Motor neuron (in vitro differentiated cells): ENCODE measurements at regions not wholly inside any gene's neighbourhood (a gene's known extent, or its start where the extent isn't known, plus 50 kb on each side); places are given as distances from the start of the nearest gene placed in this dataset.
A peak's percentile ranks its signal among the peaks of the same experiment; 100 is the strongest.

Experiments
- ATAC-seq, 8 experiments: fragments of 200-7000 bp; cut with Tn5 transposase; replicated peaks in 6 of 8; 2 replicates each; pipeline ENCODE4 v1.8.0; 2021; ENCODE audit warnings: mild to moderate bottlenecking in 8 of 8, moderate library complexity in 8 of 8
- H3K27ac ChIP-seq, 2 donors: fragments of 250-450 bp; sonication (Bioruptor Pico); 2 replicates each; pipeline ENCODE4 v1.9.0; 2021; ENCODE audit warnings: antibody characterized with exemption in 2 of 2, mild to moderate bottlenecking in 2 of 2, moderate library complexity in 1 of 2
- H3K4me1 ChIP-seq, 2 donors: fragments of 250-450 bp; sonication (Bioruptor Pico); replicated peaks in 1 of 2; 2 replicates each; pipeline ENCODE4 v1.6.1; 2021; ENCODE audit warnings: antibody characterized with exemption in 2 of 2, mild to moderate bottlenecking in 2 of 2, moderate library complexity in 1 of 2
- H3K4me3 ChIP-seq, 5 donors: fragments of 250-450 bp; sonication (Bioruptor Pico); 2 replicates each; pipeline ENCODE4 v1.9.0; 2021; ENCODE audit warnings: antibody characterized with exemption in 5 of 5, mild to moderate bottlenecking in 5 of 5, moderate library complexity in 4 of 5
- WGBS, 10 experiments: fragments of 450-650 bp; shearing (Covaris generic); methylation state at CpG; one replicate each; pipeline ENCODE4 v1.0.0; 2022; 5-methylcytosine and 5-hydroxymethylcytosine counted together
- in situ Hi-C, 9 experiments: fragments of 400-800 bp; cut with MboI; loops; one replicate each; pipeline ENCODE4 v1.15.0; 2021; ENCODE audit warnings: low sequenced_read_pairs in 9 of 9, low pct_unique_long_range_greater_than_20kb in 2 of 9; ENCODE audit not compliant: unreplicated experiment in 9 of 9

GRCh38 chr18:984004-984403, 79.3 kb downstream of the ADCYAP1 start:
- 39 to 100% (median 87%) methylated on average over 2 to 4 of the region's 4 CpGs; no CpG with 5 or more reads in 1 of the 10 experiments for WGBS, 10 experiments
- Histone ChIP-seq H3K4me3 (no peak overlapping the region), H3K4me1 (peaks cover 10 to 21% of the 10 kb centered on the region in 2 donors), H3K27ac (no peak overlapping the region)
- in situ Hi-C loops = no loop called here
- peak in 1 of 8 experiments; percentile 3 for ATAC-seq

- peak in 5 of 8 experiments; percentile 64 to 84 (median 78) for ATAC-seq
- in situ Hi-C loops = no loop called here
- Histone ChIP-seq H3K4me1 (peaks cover 10 to 21% of the 10 kb centered on the region in 2 donors), H3K27ac (peak overlapping the region; percentile 6 to 56), H3K4me3 (no peak overlapping the region)
- WGBS, 10 experiments = 0 to 78% (median 18%) methylated on average over 1 to 5 of the region's 6 CpGs; no CpG with 5 or more reads in 1 of the 10 experiments
Observed at GRCh38 chr18:985212-985661, 80.6 kb downstream of the ADCYAP1 start.

GRCh38 chr18:986051-986450, 81.4 kb downstream of the ADCYAP1 start:
- Histone ChIP-seq H3K27ac (peak overlapping the region; percentile 56 to 57), H3K4me1 (peaks cover 10 to 24% of the 10 kb centered on the region in 2 donors), H3K4me3 (no peak overlapping the region)
- in situ Hi-C loops = no loop called here
- peak in 5 of 8 experiments; percentile 22 to 56 (median 52) for ATAC-seq
- 0 to 100% (median 56%) methylated on average over 1 to 3 of the region's 3 CpGs; no CpG with 5 or more reads in 2 of the 10 experiments for WGBS, 10 experiments

DNA sequence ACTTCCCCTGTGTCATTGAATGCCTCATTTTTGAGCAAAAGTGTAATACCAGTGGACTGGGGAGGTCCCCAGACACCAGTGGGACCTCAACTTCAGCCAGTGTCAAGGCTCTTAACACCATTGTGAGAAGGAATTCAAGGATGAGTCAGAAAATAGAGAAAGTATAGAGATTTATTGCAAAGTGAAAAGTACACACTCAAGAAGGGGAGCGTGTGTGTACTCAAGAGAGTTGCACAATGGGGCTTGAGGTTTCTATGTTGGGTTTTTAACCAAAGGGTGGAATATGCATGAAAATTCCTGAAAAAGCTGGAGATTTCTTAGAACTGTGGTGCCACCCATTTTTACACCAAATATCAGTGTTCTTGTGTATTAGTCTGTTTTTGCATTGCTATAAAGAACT, 81.9 kb downstream of the ADCYAP1 start:
- H3K27ac ChIP-seq = peak overlapping the region in 1 of 2 donors; percentile 56
- in situ Hi-C loops = no loop called here
- peaks cover 10 to 24% of the 10 kb centered on the region in 2 donors for H3K4me1 ChIP-seq
- no peak overlapping the region for H3K4me3 ChIP-seq
- WGBS, 10 experiments = 17 to 100% (median 80%) methylated on average over 1 of the region's 1 CpG; no CpG with 5 or more reads in 5 of the 10 experiments
- peak in 1 of 8 experiments; percentile 54 for ATAC-seq

DNA sequence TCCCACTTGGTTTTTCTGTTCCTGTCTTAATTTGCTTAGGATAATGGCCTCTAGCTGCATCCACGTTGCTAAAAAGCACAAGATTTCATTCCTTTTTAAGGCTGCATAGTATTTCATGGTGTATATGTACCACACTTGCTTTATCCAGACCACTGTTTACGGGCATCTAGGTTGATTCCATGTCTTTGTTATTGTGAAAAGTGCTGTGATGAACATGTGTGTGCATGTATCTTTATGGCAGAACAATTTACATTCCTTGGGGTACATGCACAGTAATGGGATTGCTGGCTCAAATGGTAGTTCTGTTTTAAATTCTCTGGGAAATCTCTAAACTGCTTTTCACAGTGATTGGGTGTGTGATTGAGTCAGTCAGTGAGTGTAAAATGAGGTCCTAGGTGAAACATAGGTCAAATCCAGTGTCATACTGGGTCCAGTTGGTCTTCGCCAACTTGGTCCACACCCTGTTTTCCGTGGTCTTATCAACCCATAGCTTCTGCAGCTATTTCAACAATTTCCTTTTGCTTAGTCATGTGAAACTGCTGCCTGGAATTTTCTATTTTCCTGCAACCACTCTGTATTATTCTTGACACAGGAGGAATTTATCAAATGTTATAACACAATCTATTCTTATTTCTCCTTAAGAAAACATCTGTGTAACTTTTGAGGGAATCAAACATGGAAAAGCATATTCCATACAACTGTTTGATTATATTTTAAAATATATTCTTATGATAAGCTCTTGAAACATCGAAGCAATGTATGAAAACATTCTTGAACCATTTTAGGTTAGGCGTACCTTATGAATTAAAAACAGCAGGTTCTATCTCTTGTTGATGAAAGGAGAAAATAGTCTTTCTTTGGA, 82.9 kb downstream of the ADCYAP1 start:
- 3 to 100% (median 89%) methylated on average over 1 to 6 of the region's 6 CpGs for WGBS, 10 experiments
- in situ Hi-C loops = no loop called here
- Histone ChIP-seq H3K4me3 (no peak overlapping the region), H3K4me1 (peaks cover 10 to 24% of the 10 kb centered on the region in 2 donors), H3K27ac (no peak overlapping the region)
- peak in 2 of 8 experiments; percentile 28 to 49 for ATAC-seq

GRCh38 chr18:989425-989824, 84.8 kb downstream of the ADCYAP1 start:
- no peak for ATAC-seq
- peaks cover 10 to 23% of the 10 kb centered on the region in 2 donors for H3K4me1 ChIP-seq
- no peak overlapping the region for H3K4me3 ChIP-seq
- 22 to 100% (median 80%) methylated on average over 1 to 2 of the region's 2 CpGs for WGBS, 10 experiments
- H3K27ac ChIP-seq = no peak overlapping the region
- in situ Hi-C loops = no loop called here

DNA sequence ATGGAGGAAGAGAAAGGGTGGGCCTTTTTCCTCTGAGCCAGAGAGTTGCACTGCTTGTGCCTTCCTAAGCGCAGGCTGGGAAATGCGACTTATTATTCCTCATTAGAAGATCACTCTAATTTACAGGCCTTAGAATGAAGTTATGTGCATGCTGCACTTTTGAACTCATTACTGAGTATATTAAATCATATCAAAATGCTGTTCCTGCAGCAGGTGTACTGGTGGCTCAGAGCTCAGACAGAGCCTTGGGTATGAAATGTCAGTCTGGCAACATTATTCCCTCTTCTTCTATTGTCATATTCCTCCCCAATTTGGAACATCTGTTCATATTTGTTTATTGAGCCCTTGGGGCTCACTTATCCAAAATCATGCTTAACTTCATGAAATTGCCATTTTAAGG, 85.5 kb downstream of the ADCYAP1 start:
- in situ Hi-C loops = no loop called here
- H3K4me1 ChIP-seq = peaks cover 10 to 16% of the 10 kb centered on the region in 2 donors
- ATAC-seq = peak in 5 of 8 experiments; percentile 10 to 88 (median 21)
- WGBS, 10 experiments = 20 to 91% (median 80%) methylated on average over 1 to 2 of the region's 2 CpGs; no CpG with 5 or more reads in 5 of the 10 experiments
- no peak overlapping the region for H3K4me3 ChIP-seq
- H3K27ac ChIP-seq = no peak overlapping the region

- ATAC-seq = no peak
- Histone ChIP-seq H3K27ac (no peak overlapping the region), H3K4me1 (peaks cover 3 to 4% of the 10 kb centered on the region in 2 donors), H3K4me3 (no peak overlapping the region)
- WGBS, 10 experiments = 0 to 94% (median 73%) methylated on average over 1 to 2 of the region's 2 CpGs; no CpG with 5 or more reads in 2 of the 10 experiments
- in situ Hi-C loops = no loop called here
Observed at GRCh38 chr18:991441-991840, 86.8 kb downstream of the ADCYAP1 start.

- Histone ChIP-seq H3K27ac (no peak overlapping the region), H3K4me3 (no peak overlapping the region), H3K4me1 (peaks cover 0 to 3% of the 10 kb centered on the region in 2 donors)
- WGBS, 10 experiments = 0 to 86% (median 42%) methylated on average over 1 to 3 of the region's 3 CpGs; no CpG with 5 or more reads in 3 of the 10 experiments
- no peak for ATAC-seq
- in situ Hi-C loops = no loop called here
Observed at GRCh38 chr18:993560-993959, 88.9 kb downstream of the ADCYAP1 start.

DNA sequence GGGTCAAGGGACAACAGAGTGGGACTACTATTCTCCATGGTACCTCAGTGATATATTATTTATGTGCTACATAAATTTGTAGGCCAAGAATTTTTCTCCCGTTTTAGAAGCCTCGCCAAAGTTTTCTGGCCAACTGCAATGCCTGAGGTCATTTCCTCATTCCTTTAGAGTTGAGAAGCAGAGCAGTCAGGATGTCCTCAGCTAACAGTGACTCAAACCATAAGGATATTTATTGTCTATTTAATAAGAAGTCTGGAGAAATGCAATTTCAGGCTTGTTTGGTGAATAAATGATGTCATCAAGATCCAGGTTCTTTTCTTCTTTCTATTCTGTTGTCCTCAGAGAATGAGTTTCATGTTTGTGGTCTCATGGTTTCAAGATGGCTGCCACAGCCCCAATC, 91.0 kb downstream of the ADCYAP1 start:
- H3K4me1 ChIP-seq = peaks cover 6 to 7% of the 10 kb centered on the region in 2 donors
- in situ Hi-C loops = no loop called here
- no peak overlapping the region for H3K4me3 ChIP-seq
- H3K27ac ChIP-seq = no peak overlapping the region
- no peak for ATAC-seq
- WGBS, 10 experiments = 0 to 100% (median 86%) methylated on average over 1 to 2 of the region's 2 CpGs; no CpG with 5 or more reads in 1 of the 10 experiments

DNA sequence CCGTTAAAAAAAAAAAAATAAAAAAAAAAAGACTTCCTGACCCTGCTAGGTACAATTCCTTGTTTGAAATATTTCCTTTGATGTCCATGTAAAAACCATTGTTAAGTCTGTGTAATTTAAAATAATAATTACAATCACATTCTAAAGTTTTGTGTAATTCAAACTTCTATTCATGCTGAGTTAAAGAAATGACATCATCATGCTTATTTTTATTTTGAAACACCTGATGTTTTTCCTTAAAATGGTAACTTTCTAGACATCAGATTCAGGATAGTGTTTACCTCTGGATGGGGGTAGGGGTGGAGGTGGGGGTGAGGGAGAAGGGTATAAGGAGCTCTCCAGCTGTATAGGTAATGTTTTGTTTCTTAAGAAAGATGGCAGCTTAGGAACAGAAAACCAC, 92.8 kb downstream of the ADCYAP1 start:
- in situ Hi-C loops = no loop called here
- no peak overlapping the region for H3K4me3 ChIP-seq
- peaks cover 6 to 10% of the 10 kb centered on the region in 2 donors for H3K4me1 ChIP-seq
- no peak for ATAC-seq
- 14 to 100% (median 100%) methylated on average over 1 of the region's 1 CpG; no CpG with 5 or more reads in 3 of the 10 experiments for WGBS, 10 experiments
- no peak overlapping the region for H3K27ac ChIP-seq

DNA sequence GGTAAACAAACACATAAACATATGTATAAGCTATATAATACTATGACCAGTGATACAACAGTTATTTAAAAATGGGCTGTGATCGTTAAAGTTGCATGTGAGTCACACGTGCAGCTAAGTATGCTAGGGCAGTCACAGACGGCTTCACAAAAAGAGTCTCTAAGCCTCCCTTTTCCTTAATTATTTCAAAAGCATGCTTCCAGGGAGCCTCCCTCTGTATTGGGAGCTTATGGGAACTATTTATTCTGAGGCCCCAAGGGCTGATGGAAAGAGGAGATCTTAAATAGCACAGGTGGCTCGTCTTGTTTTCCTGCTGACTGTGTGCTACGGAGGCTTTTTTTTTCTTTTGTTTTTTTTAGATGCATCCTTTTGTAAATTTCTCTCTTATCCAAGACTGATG, 94.3 kb downstream of the ADCYAP1 start:
- WGBS, 10 experiments = 7 to 55% (median 29%) methylated on average over 1 to 5 of the region's 5 CpGs; no CpG with 5 or more reads in 1 of the 10 experiments
- H3K4me3 ChIP-seq = no peak overlapping the region
- peak in 6 of 8 experiments; percentile 33 to 69 (median 66) for ATAC-seq
- in situ Hi-C loops = no loop called here
- peaks cover 14% of the 10 kb centered on the region in 2 donors for H3K4me1 ChIP-seq
- H3K27ac ChIP-seq = no peak overlapping the region

GRCh38 chr18:1002653-1003178, 98.0 kb downstream of the ADCYAP1 start:
- WGBS, 10 experiments = 0 to 88% (median 55%) methylated on average over 1 to 2 of the region's 2 CpGs; no CpG with 5 or more reads in 1 of the 10 experiments
- ATAC-seq = peak in 5 of 8 experiments; percentile 47 to 75 (median 67)
- H3K27ac ChIP-seq = no peak overlapping the region
- H3K4me1 ChIP-seq = peaks cover 14 to 21% of the 10 kb centered on the region in 2 donors
- no peak overlapping the region for H3K4me3 ChIP-seq
- in situ Hi-C loops = no loop called here
